IMR-90 (cell line): ENCODE measurements at regions not wholly inside any gene's neighbourhood (a gene's known extent, or its start where the extent isn't known, plus 50 kb on each side); places are given as distances from the start of the nearest gene placed in this dataset.

Source experiments
- ATAC-seq: fragments of 200-7000 bp; cut with Tn5 transposase; 2 replicates; pipeline ENCODE4 v1.9.1; 2020; ENCODE audit warnings: low read depth, mild to moderate bottlenecking, moderate library complexity
- BruUV-seq: library from RNA; stranded (reverse); fragments of 400-500 nt; replicated peaks from 2 replicates; lab custom pipeline; 2021; lab: Mats Ljungman, UMichigan
- CTCF ChIA-PET: fragments of 300-600 bp; formaldehyde crosslinking; extraction: SDS; loops from one replicate; lab custom pipeline; 2021; ENCODE audit warnings: antibody characterized with exemption; lab: Yijun Ruan, JAX
- POLR2A ChIA-PET: fragments of 300-600 bp; sonication (Branson Sonifier 250); formaldehyde crosslinking; loops from one replicate; lab custom pipeline; 2022; ENCODE audit warnings: antibody characterized with exemption; ENCODE audit not compliant: unreplicated experiment; lab: Charles Lee
- DNase-seq: peaks from one replicate; pipeline ENCODE4 v3.0.0; 2013
- H2AFZ ChIP-seq: replicated peaks from 2 replicates; pipeline ENCODE3; 2013; ENCODE audit warnings: low read length, mild to moderate bottlenecking; ENCODE audit not compliant: poor library complexity
- H2AK5ac ChIP-seq: 2 replicates; pipeline ENCODE4 v1.6.1; 2013; ENCODE audit warnings: low read depth, low read length, inconsistent platforms
- H2AK9ac ChIP-seq: replicated peaks from 2 replicates; pipeline ENCODE3; 2013; ENCODE audit warnings: mild to moderate bottlenecking, low read depth, low read length, moderate library complexity; ENCODE audit not compliant: poor library complexity
- H2BK120ac ChIP-seq: 2 replicates; pipeline ENCODE4 v1.6.1; 2013; ENCODE audit warnings: low read depth, low read length, inconsistent platforms
- H2BK15ac ChIP-seq: 3 replicates; pipeline ENCODE4 v1.6.1; 2013; ENCODE audit warnings: low read depth, low read length, inconsistent platforms
- H2BK20ac ChIP-seq: 2 replicates; pipeline ENCODE4 v1.6.1; 2013; ENCODE audit warnings: low read depth, mild to moderate bottlenecking, inconsistent platforms, low read length, moderate library complexity
- H2BK5ac ChIP-seq: 2 replicates; pipeline ENCODE4 v1.6.1; 2013; ENCODE audit warnings: mild to moderate bottlenecking, low read depth, low read length, inconsistent platforms; ENCODE audit not compliant: poor library complexity, severe bottlenecking
- H3K14ac ChIP-seq: replicated peaks from 2 replicates; pipeline ENCODE4 v1.6.1; 2013; ENCODE audit warnings: low read depth, low read length, inconsistent platforms
- H3K18ac ChIP-seq: 2 replicates; pipeline ENCODE4 v1.6.1; 2013; ENCODE audit warnings: low read depth, low read length, control low read depth
- H3K23ac ChIP-seq: 2 replicates; pipeline ENCODE4 v1.6.1; 2013; ENCODE audit warnings: low read depth, low read length, inconsistent platforms
- H3K27ac ChIP-seq: 2 replicates; pipeline ENCODE4 v1.5.1; 2013; ENCODE audit warnings: mild to moderate bottlenecking, control low read depth, low read length; ENCODE audit not compliant: insufficient read depth
- H3K27me3 ChIP-seq: 2 replicates; pipeline ENCODE4 v1.6.1; 2013; ENCODE audit warnings: low read length; ENCODE audit not compliant: control insufficient read depth, insufficient read depth
- H3K36me3 ChIP-seq: 2 replicates; pipeline ENCODE4 v1.6.1; 2013; ENCODE audit warnings: low read length, mixed read lengths; ENCODE audit not compliant: control insufficient read depth, insufficient read depth
- H3K4ac ChIP-seq: 2 replicates; pipeline ENCODE4 v1.6.1; 2013; ENCODE audit warnings: low read depth, low read length, inconsistent platforms
- H3K4me1 ChIP-seq: 2 replicates; pipeline ENCODE4 v1.6.1; 2013; ENCODE audit warnings: low read length, mixed read lengths; ENCODE audit not compliant: control insufficient read depth, insufficient read depth
- H3K4me2 ChIP-seq: 2 replicates; pipeline ENCODE4 v1.6.1; 2013; ENCODE audit warnings: low read depth, mild to moderate bottlenecking, control low read depth, low read length, moderate library complexity
- H3K4me3 ChIP-seq: 2 replicates; pipeline ENCODE4 v1.5.1; 2013; ENCODE audit warnings: low read depth, mild to moderate bottlenecking, control low read depth, low read length, moderate library complexity; ENCODE audit not compliant: insufficient read depth
- H3K56ac ChIP-seq: 2 replicates; pipeline ENCODE4 v1.6.1; 2013; ENCODE audit warnings: low read length, inconsistent platforms; ENCODE audit not compliant: insufficient read depth; ENCODE audit errors: extremely low read depth
- H3K79me1 ChIP-seq, 2 experiments: 2 replicates each; pipeline ENCODE4 v1.6.1; 2013; ENCODE audit warnings: low read length in 2 of 2, inconsistent platforms in 1 of 2, low read depth in 1 of 2
- H3K9ac ChIP-seq: 2 replicates; pipeline ENCODE4 v1.6.1; 2013; ENCODE audit warnings: low read depth, low read length, control low read depth
- H3K9me1 ChIP-seq: 2 replicates; pipeline ENCODE4 v1.6.1; 2013; ENCODE audit warnings: low read length, inconsistent platforms; ENCODE audit not compliant: insufficient read depth
- H3K9me3 ChIP-seq: 2 replicates; pipeline ENCODE4 v1.6.1; 2013; ENCODE audit warnings: low read length; ENCODE audit not compliant: control insufficient read depth, insufficient read depth
- H4K20me1 ChIP-seq: 2 replicates; pipeline ENCODE4 v1.6.1; 2013; ENCODE audit warnings: low read length, inconsistent platforms; ENCODE audit not compliant: insufficient read depth
- H4K5ac ChIP-seq: 2 replicates; pipeline ENCODE4 v1.6.1; 2013; ENCODE audit warnings: mild to moderate bottlenecking, low read depth, low read length, control low read depth
- H4K8ac ChIP-seq, 2 experiments: 2 replicates each; pipeline ENCODE4 v1.6.1; 2013; ENCODE audit warnings: low read depth in 2 of 2, low read length in 2 of 2, control low read depth in 1 of 2, inconsistent platforms in 1 of 2
- H4K91ac ChIP-seq: 2 replicates; pipeline ENCODE4 v1.6.1; 2013; ENCODE audit warnings: low read depth, low read length, inconsistent platforms; ENCODE audit not compliant: insufficient read depth
- BHLHE40 ChIP-seq: fragments of 150-350 bp; IDR thresholded peaks from 2 replicates; pipeline ENCODE4 v1.6.1; 2016; ENCODE audit warnings: mild to moderate bottlenecking, low read depth, low read length
- CEBPB ChIP-seq: IDR thresholded peaks from 2 replicates; pipeline ENCODE4 v1.6.1; 2012; ENCODE audit warnings: low read depth, low read length, improper control_type of control experiment
- CHD1 ChIP-seq: IDR thresholded peaks from 2 replicates; pipeline ENCODE4 v1.6.1; 2012; ENCODE audit warnings: low read depth, low read length, improper control_type of control experiment
- FOS ChIP-seq: fragments of 150-350 bp; IDR thresholded peaks from 2 replicates; pipeline ENCODE4 v1.6.1; 2016; ENCODE audit warnings: low read depth, low read length
- MAFK ChIP-seq: IDR thresholded peaks from 2 replicates; pipeline ENCODE4 v1.6.1; 2012; ENCODE audit warnings: low read depth, low read length, improper control_type of control experiment
- MXI1 ChIP-seq: IDR thresholded peaks from 2 replicates; pipeline ENCODE4 v1.6.1; 2012; ENCODE audit warnings: low read depth, mild to moderate bottlenecking, low read length, moderate library complexity, borderline replicate concordance
- NFE2L2 ChIP-seq: fragments of 150-350 bp; IDR thresholded peaks from 2 replicates; pipeline ENCODE4 v1.6.1; 2016; ENCODE audit warnings: low read depth, mild to moderate bottlenecking, low read length
- POLR2A ChIP-seq: IDR thresholded peaks from 2 replicates; pipeline ENCODE4 v1.6.1; 2012; ENCODE audit warnings: mild to moderate bottlenecking, low read depth, low read length
- RCOR1 ChIP-seq: IDR thresholded peaks from 2 replicates; pipeline ENCODE4 v1.6.1; 2012; ENCODE audit warnings: mild to moderate bottlenecking, low read length, improper control_type of control experiment; ENCODE audit not compliant: insufficient replicate concordance
- SMC3 ChIP-seq: fragments of 150-350 bp; IDR thresholded peaks from 2 replicates; pipeline ENCODE4 v1.6.1; 2016; ENCODE audit warnings: low read depth, mild to moderate bottlenecking, antibody characterized with exemption, low read length, moderate library complexity
- WGBS, 2 experiments: methylation state at CpG; one replicate each; pipeline versions ENCODE4 v1.1.5 to v1.1.7; 2013; ENCODE audit warnings: missing lambda C conversion rate in 2 of 2; ENCODE audit not compliant: insufficient read length in 1 of 2; ENCODE audit errors: extremely low coverage in 2 of 2; 5-methylcytosine and 5-hydroxymethylcytosine counted together
- dilution Hi-C: fragments of 300-500 bp; cut with HindIII; formaldehyde crosslinking; loops from one replicate; pipeline ENCODE4 v1.14.3; 2018; ENCODE audit warnings: low sequenced_read_pairs; ENCODE audit not compliant: unreplicated experiment
- in situ Hi-C: fragments of 300-500 bp; cut with MboI; formaldehyde crosslinking; loops from 3 replicates; pipeline ENCODE4 v1.14.3; 2019; ENCODE audit warnings: low sequenced_read_pairs, inconsistent platforms, mixed read lengths
- intact Hi-C: fragments of 100-400 bp; cut with micrococcal nuclease; formaldehyde crosslinking; loops from 2 replicates; pipeline ENCODE4 v1.10.0; 2022

GRCh38 chr4:149961876-149962597 lies 116.2 kb upstream of the DCLK2 start:
- no peaks in the 10 kb centered on the region for H3K27me3 ChIP-seq
- ChIA-PET CTCF (interaction anchor here (1.5 kb wide), 1 partner anchor 8 kb away, joined by 4 read pairs; no protein-coding TSS in a partner anchor), POLR2A (no interaction called here)
- peak overlapping the region; percentile 68; the same call in 1 of the 2 replicates for H2BK20ac ChIP-seq
- no peak overlapping the region for H3K27ac ChIP-seq
- 0 out of 2 replicates have a peak overlapping the region, but pooled peaks have one; percentile 88 for H3K14ac ChIP-seq
- H4K5ac ChIP-seq = peak overlapping the region; percentile 20; the same call in 1 of the 2 replicates
- no peaks in the 10 kb centered on the region for H3K79me1 ChIP-seq
- peaks cover 4% of the 10 kb centered on the region; the same call in 1 of the 2 replicates for H3K4me1 ChIP-seq
- no peak for TF ChIP-seq MXI1
- TF ChIP-seq POLR2A = no peak
- TF ChIP-seq MAFK = no peak
- TF ChIP-seq CHD1 = no peak
- TF ChIP-seq CEBPB = peak; percentile 34; the same call in 1 of the 2 replicates
- peak; percentile 64; the same call in 1 of the 2 replicates for TF ChIP-seq FOS
- TF ChIP-seq RCOR1 = no peak
- TF ChIP-seq NFE2L2 = no peak
- TF ChIP-seq BHLHE40 = no peak
- no peak for TF ChIP-seq SMC3
- intact Hi-C loops = no loop called here
- no peaks in the 10 kb centered on the region for H3K36me3 ChIP-seq
- dilution Hi-C loops = no loop called here
- H3K9ac ChIP-seq = no peak overlapping the region
- no peak overlapping the region for H4K8ac ChIP-seq
- peak overlapping the region; percentile 75; the same call in 1 of the 2 replicates for H3K4ac ChIP-seq
- no peak overlapping the region for H3K56ac ChIP-seq
- no peak overlapping the region for H3K23ac ChIP-seq
- no peak overlapping the region for H2AK5ac ChIP-seq
- no peaks in the 10 kb centered on the region for H3K9me3 ChIP-seq
- H2BK120ac ChIP-seq = no peak overlapping the region
- H2BK5ac ChIP-seq = peak overlapping the region; percentile 36
- peak; percentile 83 for DNase-seq
- H3K9me1 ChIP-seq = no peaks in the 10 kb centered on the region
- WGBS, 2 experiments = 90% methylated on average over 2 of the region's 5 CpGs; no CpG with 5 or more reads in 1 of the 2 experiments
- in situ Hi-C loops = no loop called here
- peak overlapping the region; percentile 3 for H2AK9ac ChIP-seq
- no peak overlapping the region for H2BK15ac ChIP-seq
- BruUV-seq = no TSS peak
- H3K18ac ChIP-seq = peak overlapping the region; percentile 46; the same call in 1 of the 2 replicates
- ATAC-seq = peak; percentile 87
- no peak overlapping the region for H2AFZ ChIP-seq
- no peak overlapping the region for H3K4me2 ChIP-seq
- no peak overlapping the region; the same call in 1 of the 2 replicates for H4K91ac ChIP-seq
- no peak overlapping the region for H3K4me3 ChIP-seq
- no peaks in the 10 kb centered on the region for H4K20me1 ChIP-seq
